Keratinocyte (primary cell): ENCODE measurements at regions not wholly inside any gene's neighbourhood (a gene's known extent, or its start where the extent isn't known, plus 50 kb on each side); places are given as distances from the start of the nearest gene placed in this dataset.

ENCODE experiments used
- CTCF ChIP-seq, 3 experiments: IDR thresholded peaks in 1 of 3; conservative IDR thresholded peaks in 1 of 3; optimal IDR thresholded peaks in 1 of 3; 2 replicates in 2 of 3; 3 replicates in 1 of 3; pipeline versions ENCODE3 to v1.5.1; 2011; ENCODE audit warnings: low read length in 3 of 3, mild to moderate bottlenecking in 3 of 3, moderate library complexity in 2 of 3, control low read depth in 1 of 3, inconsistent platforms in 1 of 3; ENCODE audit not compliant: insufficient read depth in 2 of 3; ENCODE audit errors: extremely low read depth in 1 of 3
- EZH2 ChIP-seq: IDR thresholded peaks from one replicate; pipeline ENCODE4 v1.6.1; 2012; ENCODE audit warnings: inconsistent platforms, mild to moderate bottlenecking, low read length, moderate library complexity

GRCh38 chr2:57452634-57453033, 594.0 kb upstream of the VRK2 start:
- TF ChIP-seq CTCF (optimal IDR thresholded peaks at IDR 0.05 in 1 of 3, IDR thresholded peaks at IDR 0.05 in 1 of 3, conservative IDR thresholded peaks at IDR 0.05 in 1 of 3; ENCODE audit: extremely low read depth in 1 of 3, insufficient read depth in 2 of 3, low read length in 3 of 3), result no peak
- no peak for TF ChIP-seq EZH2
